GM19240 (cell line): ENCODE measurements at regions not wholly inside any gene's neighbourhood (a gene's known extent, or its start where the extent isn't known, plus 50 kb on each side); places are given as distances from the start of the nearest gene placed in this dataset.

Source experiments
- DNase-seq: peaks from one replicate; pipeline ENCODE4 v3.0.0; 2011; ENCODE audit warnings: low spot score; ENCODE audit not compliant: insufficient read length

GRCh38 chr10:10318856-10319255, 698.8 kb upstream of the CELF2 start:
- no peak for DNase-seq

GRCh38 chr10:10320956-10321355, 696.7 kb upstream of the CELF2 start:
- DNase-seq: no peak

GRCh38 chr10:10326116-10326515, 691.6 kb upstream of the CELF2 start:
- no peak for DNase-seq

GRCh38 chr10:10327934-10328333, 689.7 kb upstream of the CELF2 start:
- no peak for DNase-seq

- DNase-seq: no peak
These were observed 687.3 kb upstream of the CELF2 start for GRCh38 chr10:10330418-10330817.

- DNase-seq: no peak
These were observed 684.9 kb upstream of the CELF2 start for GRCh38 chr10:10332786-10333185.

GRCh38 chr10:10333622-10334021, 684.0 kb upstream of the CELF2 start:
- no peak for DNase-seq

GRCh38 chr10:10338339-10338738, 679.3 kb upstream of the CELF2 start:
- DNase-seq: no peak

GRCh38 chr10:10346390-10347150, 671.1 kb upstream of the CELF2 start:
- no peak for DNase-seq

GRCh38 chr10:10350050-10350449, 667.6 kb upstream of the CELF2 start:
- DNase-seq: no peak

- DNase-seq: no peak
These were observed 666.2 kb upstream of the CELF2 start for GRCh38 chr10:10351451-10351850.

- no peak for DNase-seq
These were observed 664.3 kb upstream of the CELF2 start for GRCh38 chr10:10353326-10353868.

GRCh38 chr10:10359263-10359662, 658.4 kb upstream of the CELF2 start:
- no peak for DNase-seq

- no peak for DNase-seq
These were observed 656.3 kb upstream of the CELF2 start for GRCh38 chr10:10361301-10361885.

GRCh38 chr10:10362800-10363199, 654.9 kb upstream of the CELF2 start:
- DNase-seq: no peak

- no peak for DNase-seq
These were observed 654.5 kb upstream of the CELF2 start for GRCh38 chr10:10363217-10363616.

- DNase-seq: no peak
These were observed 652.8 kb upstream of the CELF2 start for GRCh38 chr10:10364902-10365301.

GRCh38 chr10:10365676-10366075, 652.0 kb upstream of the CELF2 start:
- DNase-seq: no peak

GRCh38 chr10:10366836-10367235, 650.8 kb upstream of the CELF2 start:
- DNase-seq: no peak

GRCh38 chr10:10367264-10367663, 650.4 kb upstream of the CELF2 start:
- DNase-seq: no peak

GRCh38 chr10:10368951-10369576, 648.6 kb upstream of the CELF2 start:
- DNase-seq: no peak

GRCh38 chr10:10385831-10386230, 631.8 kb upstream of the CELF2 start:
- DNase-seq: no peak
